Spleen (tissue), 11 donors: ENCODE measurements at regions not wholly inside any gene's neighbourhood (a gene's known extent, or its start where the extent isn't known, plus 50 kb on each side); places are given as distances from the start of the nearest gene placed in this dataset.

Source experiments
- DNase-seq: peaks from one replicate; pipeline ENCODE4 v3.0.0-alpha.2; 2020
- H3K27ac ChIP-seq, 8 donors: fragments of 200-600 bp; sonication (generic) in 7 of 8; 1 replicate in 4 of 8; 2 replicates in 4 of 8; pipeline versions ENCODE4 v1.5.0 to v1.8.0; 2016 to 2021; ENCODE audit warnings: inconsistent platforms in 4 of 8, mild to moderate bottlenecking in 4 of 8, moderate library complexity in 1 of 8
- H3K27me3 ChIP-seq, 7 donors: fragments of 200-600 bp; sonication (generic) in 6 of 7; replicated peaks in 1 of 7; 1 replicate in 4 of 7; 2 replicates in 3 of 7; pipeline versions ENCODE4 v1.5.0 to v1.8.0; 2016 to 2021; ENCODE audit warnings: inconsistent platforms in 3 of 7, mild to moderate bottlenecking in 1 of 7
- H3K36me3 ChIP-seq, 6 donors: fragments of 200-600 bp; sonication (generic) in 5 of 6; 1 replicate in 4 of 6; 2 replicates in 2 of 6; pipeline versions ENCODE4 v1.5.0 to v1.8.0; 2016 to 2021; ENCODE audit warnings: inconsistent platforms in 2 of 6
- H3K4me1 ChIP-seq, 6 donors: fragments of 200-600 bp; sonication (generic) in 5 of 6; 1 replicate in 3 of 6; 2 replicates in 3 of 6; pipeline versions ENCODE4 v1.5.0 to v1.8.0; 2016 to 2021; ENCODE audit warnings: inconsistent platforms in 3 of 6
- H3K4me3 ChIP-seq, 8 donors: fragments of 200-600 bp; sonication (generic) in 7 of 8; 1 replicate in 4 of 8; 2 replicates in 4 of 8; pipeline versions ENCODE4 v1.5.0 to v1.8.0; 2016 to 2021; ENCODE audit warnings: inconsistent platforms in 4 of 8, mild to moderate bottlenecking in 4 of 8, moderate library complexity in 2 of 8
- H3K9me3 ChIP-seq, 8 donors: fragments of 200-600 bp; sonication (generic) in 7 of 8; 1 replicate in 4 of 8; 2 replicates in 4 of 8; pipeline versions ENCODE4 v1.5.0 to v1.8.0; 2016 to 2021; ENCODE audit warnings: inconsistent platforms in 4 of 8
- POLR2A ChIP-seq, 3 donors: fragments of 450-650 bp; IDR thresholded peaks; one replicate each; pipeline ENCODE4 v1.5.1; 2017; ENCODE audit warnings: antibody characterized with exemption in 3 of 3, mild to moderate bottlenecking in 1 of 3
- POLR2AphosphoS5 ChIP-seq, 3 donors: sonication (generic); formaldehyde crosslinking; IDR thresholded peaks; one replicate each; pipeline ENCODE4 v1.5.1; 2017; ENCODE audit warnings: antibody characterized with exemption in 3 of 3
- WGBS, 5 donors: extraction: QIAGEN DNeasy Blood & Tissue Kit in 3 of 5; methylation state at CpG; one replicate each; pipeline versions ENCODE4 v1.1.5 to v1.1.7; 2013 to 2018; 5-methylcytosine and 5-hydroxymethylcytosine counted together
- intact Hi-C: fragments of 100-400 bp; cut with DNase I; formaldehyde crosslinking; loops from one replicate; pipeline ENCODE4 v1.15.0; 2023; ENCODE audit warnings: low total_unique reads
- TF ChIP-seq, protein P1 (sequence below), 11 experiments: fragments of 200-600 bp in 7 of 11; fragments of 450-650 bp in 4 of 11; sonication (generic) in 4 of 11; IDR thresholded peaks in 8 of 11; conservative IDR thresholded peaks in 3 of 11; 1 replicate in 7 of 11; 2 replicates in 4 of 11; pipeline versions ENCODE4 v1.4.0 to v1.8.0; 2016 to 2021; ENCODE audit warnings: antibody characterized with exemption in 11 of 11, inconsistent platforms in 4 of 11, mild to moderate bottlenecking in 1 of 11
- donor health status: healthy with polysubstance abuse.
- donor health status: DM: no; HTN: no; CAD: no; lungs with moderate emphysema.
- donor health status: DM: no; HTN: no; CAD: no.
- donor health status: Bipolar disorder and iron deficiency.
- donor health status: healthy.
- donor health status: DM: no; HTN: no; CAD: no.
- donor health status: DM: yes; HTN: yes; CAD: no.

DNA sequence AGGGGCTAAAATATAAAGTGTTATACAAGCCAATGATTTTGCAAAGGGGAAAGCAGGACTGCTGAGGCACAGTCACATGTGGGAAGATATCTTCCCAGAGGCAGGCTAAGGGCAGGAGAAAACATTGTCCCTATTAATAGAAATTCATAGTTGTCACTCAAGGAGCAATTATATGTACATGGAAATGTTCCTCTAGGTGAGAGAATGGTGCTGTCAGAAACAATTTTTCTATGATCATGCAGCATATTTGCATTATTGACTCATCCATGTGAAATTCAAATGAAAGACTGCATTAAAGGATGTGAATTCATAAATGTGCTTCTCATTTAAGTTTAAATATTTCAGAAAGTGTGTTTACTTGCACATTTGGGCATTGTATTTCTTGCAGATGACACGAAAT lies 775.9 kb upstream of the CDH9 start:
- H3K4me3 ChIP-seq = no peak overlapping the region
- H3K36me3 ChIP-seq = no peaks in the 10 kb centered on the region
- DNase-seq = no peak
- intact Hi-C loops = no loop called here
- 56 to 74% (median 70%) methylated on average over 1 of the region's 1 CpG for WGBS, 5 donors
- TF ChIP-seq, protein P1, sequence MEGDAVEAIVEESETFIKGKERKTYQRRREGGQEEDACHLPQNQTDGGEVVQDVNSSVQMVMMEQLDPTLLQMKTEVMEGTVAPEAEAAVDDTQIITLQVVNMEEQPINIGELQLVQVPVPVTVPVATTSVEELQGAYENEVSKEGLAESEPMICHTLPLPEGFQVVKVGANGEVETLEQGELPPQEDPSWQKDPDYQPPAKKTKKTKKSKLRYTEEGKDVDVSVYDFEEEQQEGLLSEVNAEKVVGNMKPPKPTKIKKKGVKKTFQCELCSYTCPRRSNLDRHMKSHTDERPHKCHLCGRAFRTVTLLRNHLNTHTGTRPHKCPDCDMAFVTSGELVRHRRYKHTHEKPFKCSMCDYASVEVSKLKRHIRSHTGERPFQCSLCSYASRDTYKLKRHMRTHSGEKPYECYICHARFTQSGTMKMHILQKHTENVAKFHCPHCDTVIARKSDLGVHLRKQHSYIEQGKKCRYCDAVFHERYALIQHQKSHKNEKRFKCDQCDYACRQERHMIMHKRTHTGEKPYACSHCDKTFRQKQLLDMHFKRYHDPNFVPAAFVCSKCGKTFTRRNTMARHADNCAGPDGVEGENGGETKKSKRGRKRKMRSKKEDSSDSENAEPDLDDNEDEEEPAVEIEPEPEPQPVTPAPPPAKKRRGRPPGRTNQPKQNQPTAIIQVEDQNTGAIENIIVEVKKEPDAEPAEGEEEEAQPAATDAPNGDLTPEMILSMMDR (IDR thresholded peaks at IDR 0.05 in 8 of 11, conservative IDR thresholded peaks at IDR 0.05 in 3 of 11) = no peak
- TF ChIP-seq POLR2AphosphoS5 (IDR thresholded peaks at IDR 0.05) = no peak
- TF ChIP-seq POLR2A (IDR thresholded peaks at IDR 0.05) = no peak
- no peaks in the 10 kb centered on the region for H3K4me1 ChIP-seq
- peaks cover 0 to 24% (median 2%) of the 10 kb centered on the region in 8 donors for H3K9me3 ChIP-seq
- H3K27me3 ChIP-seq = no peaks in the 10 kb centered on the region
- H3K27ac ChIP-seq = no peak overlapping the region

- no peak for DNase-seq
- no peak for TF ChIP-seq POLR2A (IDR thresholded peaks at IDR 0.05)
- TF ChIP-seq, protein P1 (IDR thresholded peaks at IDR 0.05 in 8 of 11, conservative IDR thresholded peaks at IDR 0.05 in 3 of 11) = no peak
- TF ChIP-seq POLR2AphosphoS5 (IDR thresholded peaks at IDR 0.05) = no peak
- H3K4me3 ChIP-seq = no peak overlapping the region
- H3K4me1 ChIP-seq = no peaks in the 10 kb centered on the region
- no peak overlapping the region for H3K27ac ChIP-seq
- H3K36me3 ChIP-seq = no peaks in the 10 kb centered on the region
- H3K27me3 ChIP-seq = no peaks in the 10 kb centered on the region
- WGBS, 5 donors = 72 to 87% (median 77%) methylated on average over 5 of the region's 5 CpGs
- intact Hi-C loops = no loop called here
- peaks cover 0 to 13% (median 0%) of the 10 kb centered on the region in 8 donors for H3K9me3 ChIP-seq
Observed at GRCh38 chr5:27810458-27810857, 772.1 kb upstream of the CDH9 start.

- H3K9me3 ChIP-seq = peaks cover 0 to 51% (median 25%) of the 10 kb centered on the region in 8 donors
- WGBS, 5 donors = 71 to 100% (median 90%) methylated on average over 1 of the region's 1 CpG
- no peak for DNase-seq
- H3K4me1 ChIP-seq = no peaks in the 10 kb centered on the region
- intact Hi-C loops = no loop called here
- H3K4me3 ChIP-seq = no peak overlapping the region
- H3K27ac ChIP-seq = no peak overlapping the region
- H3K27me3 ChIP-seq = no peaks in the 10 kb centered on the region
- TF ChIP-seq, protein P1 (IDR thresholded peaks at IDR 0.05 in 8 of 11, conservative IDR thresholded peaks at IDR 0.05 in 3 of 11) = no peak
- TF ChIP-seq POLR2AphosphoS5 (IDR thresholded peaks at IDR 0.05) (no peak), POLR2A (IDR thresholded peaks at IDR 0.05) (no peak)
- no peaks in the 10 kb centered on the region for H3K36me3 ChIP-seq
Observed at GRCh38 chr5:27797220-27797619, 758.8 kb upstream of the CDH9 start.

DNA sequence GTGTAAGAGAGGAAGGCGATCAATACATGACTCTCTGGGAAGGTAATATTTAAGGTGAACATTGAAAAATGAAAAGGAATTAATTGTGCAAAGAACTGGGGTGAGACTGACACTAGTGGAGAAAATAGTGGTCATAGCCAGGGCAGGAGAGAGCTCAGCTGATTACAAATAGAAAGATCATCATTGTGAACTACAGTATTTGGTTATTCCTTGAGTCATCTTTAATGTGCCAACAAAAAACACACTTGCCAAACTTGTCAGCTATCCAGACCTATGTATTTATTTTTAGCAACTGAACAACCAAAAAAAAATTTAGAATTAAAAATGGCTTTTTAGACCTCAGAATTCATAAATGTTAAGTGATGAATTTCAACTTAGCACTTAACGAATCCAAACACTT lies 749.8 kb upstream of the CDH9 start:
- no peaks in the 10 kb centered on the region for H3K27me3 ChIP-seq
- peaks cover 0 to 10% (median 2%) of the 10 kb centered on the region in 8 donors for H3K9me3 ChIP-seq
- no peak overlapping the region for H3K4me3 ChIP-seq
- no peak for DNase-seq
- 87 to 93% (median 92%) methylated on average over 2 of the region's 2 CpGs for WGBS, 5 donors
- intact Hi-C loops = no loop called here
- no peak overlapping the region for H3K27ac ChIP-seq
- H3K36me3 ChIP-seq = no peaks in the 10 kb centered on the region
- TF ChIP-seq, protein P1 (IDR thresholded peaks at IDR 0.05 in 8 of 11, conservative IDR thresholded peaks at IDR 0.05 in 3 of 11) = no peak
- TF ChIP-seq POLR2A (IDR thresholded peaks at IDR 0.05) = no peak
- TF ChIP-seq POLR2AphosphoS5 (IDR thresholded peaks at IDR 0.05) = no peak
- H3K4me1 ChIP-seq = no peaks in the 10 kb centered on the region
